ENCODE measurements at regions not wholly inside any gene's neighbourhood (a gene's known extent, or its start where the extent isn't known, plus 50 kb on each side); places are given as distances from the start of the nearest gene placed in this dataset.

DNA sequence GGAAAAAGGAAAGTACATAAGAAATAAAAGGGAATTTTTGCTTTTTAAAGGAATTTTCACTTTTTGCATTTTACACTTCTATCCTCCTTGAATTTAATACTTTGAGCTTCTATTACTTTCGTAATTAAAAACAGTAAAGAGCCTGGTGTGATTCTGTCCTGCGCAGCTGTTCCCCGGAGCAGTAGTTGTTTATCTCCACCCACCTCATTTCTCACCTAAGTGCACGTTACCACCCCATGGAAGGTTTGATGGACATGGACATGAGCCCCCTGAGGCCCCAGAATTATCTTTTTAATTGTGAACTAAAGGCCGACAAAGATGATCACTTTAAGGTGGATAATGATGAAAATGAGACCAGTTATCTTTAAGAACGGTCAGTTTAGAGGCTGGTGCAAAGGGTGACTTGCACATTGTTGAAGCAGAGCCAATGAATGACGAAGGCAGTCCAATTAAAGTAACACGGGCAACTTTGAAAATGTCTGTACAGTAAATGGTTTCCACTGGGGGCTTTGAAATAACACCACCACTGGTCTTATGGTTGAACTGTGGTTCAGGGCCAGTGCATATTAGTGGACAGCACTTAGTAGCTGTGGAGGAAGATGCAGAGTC, 52.1 kb upstream of the TEX13D start:
- DNase-seq (ENCODE audit: low spot score) = no peak

GRCh38 chrX:124282580-124282979, 49.9 kb upstream of the TEX13D start:
- no peak for DNase-seq (ENCODE audit: low spot score)

Small RNA genes in the stretch of these regions (small RNA-seq; reads per million reads assigned to genes)
- 0 reads per million in 2 experiments for gene RF00561
